Right lobe of liver (tissue), 4 donors: ENCODE measurements at regions not wholly inside any gene's neighbourhood (a gene's known extent, or its start where the extent isn't known, plus 50 kb on each side); places are given as distances from the start of the nearest gene placed in this dataset.

ENCODE experiments used
- POLR2A ChIP-seq: fragments of 450-650 bp; IDR thresholded peaks from one replicate; pipeline ENCODE4 v1.6.1; 2017; ENCODE audit warnings: antibody characterized with exemption, mild to moderate bottlenecking
- TF ChIP-seq, protein P1 (sequence below), 4 donors: fragments of 200-600 bp in 3 of 4; fragments of 450-650 bp in 1 of 4; IDR thresholded peaks; one replicate each; pipeline versions ENCODE4 v1.5.1 to v1.8.0; 2016 to 2022; ENCODE audit warnings: antibody characterized with exemption in 4 of 4, mild to moderate bottlenecking in 2 of 4
- donor health status: DM: no; HTN: no; CAD: no.
- donor health status: DM: no; HTN: no; CAD: no.
- donor health status: DM: no; HTN: yes; CAD: no.

DNA sequence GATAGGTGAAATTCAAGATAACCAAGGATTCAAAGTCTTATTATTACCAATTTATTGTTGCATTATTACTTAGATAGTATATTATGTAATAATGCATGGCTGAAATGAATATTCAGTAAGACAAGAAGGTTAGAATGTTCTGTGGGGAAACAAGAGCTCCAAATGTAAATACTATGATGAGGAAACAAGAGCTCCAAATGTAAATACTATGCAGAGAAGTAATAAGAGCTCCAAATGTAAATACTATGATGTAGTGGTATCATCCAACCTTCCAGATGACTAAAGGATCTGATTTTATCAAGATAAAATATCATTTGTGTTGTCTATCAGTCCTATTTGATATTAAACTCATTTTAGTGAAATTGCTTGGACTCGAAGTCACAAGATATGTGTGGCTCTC, 82.2 kb upstream of the PCDH18 start:
- TF ChIP-seq, protein P1, sequence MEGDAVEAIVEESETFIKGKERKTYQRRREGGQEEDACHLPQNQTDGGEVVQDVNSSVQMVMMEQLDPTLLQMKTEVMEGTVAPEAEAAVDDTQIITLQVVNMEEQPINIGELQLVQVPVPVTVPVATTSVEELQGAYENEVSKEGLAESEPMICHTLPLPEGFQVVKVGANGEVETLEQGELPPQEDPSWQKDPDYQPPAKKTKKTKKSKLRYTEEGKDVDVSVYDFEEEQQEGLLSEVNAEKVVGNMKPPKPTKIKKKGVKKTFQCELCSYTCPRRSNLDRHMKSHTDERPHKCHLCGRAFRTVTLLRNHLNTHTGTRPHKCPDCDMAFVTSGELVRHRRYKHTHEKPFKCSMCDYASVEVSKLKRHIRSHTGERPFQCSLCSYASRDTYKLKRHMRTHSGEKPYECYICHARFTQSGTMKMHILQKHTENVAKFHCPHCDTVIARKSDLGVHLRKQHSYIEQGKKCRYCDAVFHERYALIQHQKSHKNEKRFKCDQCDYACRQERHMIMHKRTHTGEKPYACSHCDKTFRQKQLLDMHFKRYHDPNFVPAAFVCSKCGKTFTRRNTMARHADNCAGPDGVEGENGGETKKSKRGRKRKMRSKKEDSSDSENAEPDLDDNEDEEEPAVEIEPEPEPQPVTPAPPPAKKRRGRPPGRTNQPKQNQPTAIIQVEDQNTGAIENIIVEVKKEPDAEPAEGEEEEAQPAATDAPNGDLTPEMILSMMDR (IDR thresholded peaks at IDR 0.05) = no peak
- no peak for TF ChIP-seq POLR2A
